ENCODE measurements at regions not wholly inside any gene's neighbourhood (a gene's known extent, or its start where the extent isn't known, plus 50 kb on each side); places are given as distances from the start of the nearest gene placed in this dataset.

DNA sequence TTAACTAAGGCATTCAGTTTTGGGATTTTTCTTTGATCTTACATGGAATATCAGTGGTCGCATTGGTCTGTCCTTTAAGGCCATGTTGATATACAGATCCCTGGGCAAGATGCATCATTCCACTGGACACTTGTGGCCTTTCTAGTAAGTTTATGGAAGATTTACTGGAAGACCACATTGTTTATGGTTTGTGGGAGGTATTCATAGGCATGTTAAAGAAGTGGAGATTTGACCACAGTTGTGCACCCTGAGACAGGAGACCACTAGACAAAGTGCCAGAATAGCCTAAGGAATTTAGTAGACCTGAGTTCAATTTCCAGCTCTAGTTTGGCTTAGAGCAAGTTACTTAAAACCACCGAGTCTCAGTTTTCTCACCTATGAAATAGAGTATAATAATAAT is 383.1 kb upstream of the PAPPA start:
- H3K4me3 ChIP-seq (ENCODE audit: low read length): no peak overlapping the region
- H2AFZ ChIP-seq (ENCODE audit: low read depth, low read length): no peak overlapping the region
- no peaks in the 10 kb centered on the region for H3K79me2 ChIP-seq (ENCODE audit: low read length)
- no peaks in the 10 kb centered on the region for H3K9me3 ChIP-seq (ENCODE audit: insufficient read depth, low read length)
- no peak overlapping the region for H3K27ac ChIP-seq (ENCODE audit: low read length)
- H3K9ac ChIP-seq (ENCODE audit: low read length): no peak overlapping the region
- H3K36me3 ChIP-seq (replicated peaks; ENCODE audit: low read depth, low read length): no peaks in the 10 kb centered on the region
- no peaks in the 10 kb centered on the region for H4K20me1 ChIP-seq (ENCODE audit: insufficient read depth, low read length)
- no peak overlapping the region for H3K4me2 ChIP-seq (ENCODE audit: low read length)
- no peaks in the 10 kb centered on the region for H3K4me1 ChIP-seq (ENCODE audit: low read length)
- peaks cover 5% of the 10 kb centered on the region; the same call in 1 of the 2 replicates for H3K27me3 ChIP-seq (ENCODE audit: low read depth, low read length)
- TF ChIP-seq EZH2phosphoT487 (IDR thresholded peaks at IDR 0.05; ENCODE audit: low read depth): no peak

DNA sequence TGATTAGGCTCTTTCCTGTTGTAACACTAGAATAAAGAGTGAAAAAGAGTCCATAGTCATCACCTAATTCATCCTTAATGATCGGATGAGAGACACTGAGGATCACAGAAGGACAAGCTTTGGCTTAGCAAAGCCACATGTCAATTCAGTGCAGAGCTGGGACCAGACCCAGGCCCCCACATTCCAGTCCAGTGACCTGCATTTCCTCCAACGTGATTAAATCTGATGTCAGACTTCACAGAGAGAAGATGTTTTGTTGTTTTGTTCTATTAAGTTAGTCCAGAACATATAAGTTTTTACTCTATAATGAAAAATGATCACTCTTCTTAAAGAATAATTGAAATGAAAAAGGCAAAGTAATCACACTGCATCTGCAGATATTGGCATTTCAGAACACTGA is 377.9 kb upstream of the PAPPA start:
- H3K27ac ChIP-seq (ENCODE audit: low read length): no peak overlapping the region
- H3K4me1 ChIP-seq (ENCODE audit: low read length): peaks cover 11% of the 10 kb centered on the region
- H2AFZ ChIP-seq (ENCODE audit: low read depth, low read length): no peak overlapping the region
- TF ChIP-seq, protein P1, sequence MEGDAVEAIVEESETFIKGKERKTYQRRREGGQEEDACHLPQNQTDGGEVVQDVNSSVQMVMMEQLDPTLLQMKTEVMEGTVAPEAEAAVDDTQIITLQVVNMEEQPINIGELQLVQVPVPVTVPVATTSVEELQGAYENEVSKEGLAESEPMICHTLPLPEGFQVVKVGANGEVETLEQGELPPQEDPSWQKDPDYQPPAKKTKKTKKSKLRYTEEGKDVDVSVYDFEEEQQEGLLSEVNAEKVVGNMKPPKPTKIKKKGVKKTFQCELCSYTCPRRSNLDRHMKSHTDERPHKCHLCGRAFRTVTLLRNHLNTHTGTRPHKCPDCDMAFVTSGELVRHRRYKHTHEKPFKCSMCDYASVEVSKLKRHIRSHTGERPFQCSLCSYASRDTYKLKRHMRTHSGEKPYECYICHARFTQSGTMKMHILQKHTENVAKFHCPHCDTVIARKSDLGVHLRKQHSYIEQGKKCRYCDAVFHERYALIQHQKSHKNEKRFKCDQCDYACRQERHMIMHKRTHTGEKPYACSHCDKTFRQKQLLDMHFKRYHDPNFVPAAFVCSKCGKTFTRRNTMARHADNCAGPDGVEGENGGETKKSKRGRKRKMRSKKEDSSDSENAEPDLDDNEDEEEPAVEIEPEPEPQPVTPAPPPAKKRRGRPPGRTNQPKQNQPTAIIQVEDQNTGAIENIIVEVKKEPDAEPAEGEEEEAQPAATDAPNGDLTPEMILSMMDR (IDR thresholded peaks at IDR 0.05; ENCODE audit: low read depth, low read length): no peak
- no peak for TF ChIP-seq EZH2phosphoT487 (IDR thresholded peaks at IDR 0.05; ENCODE audit: low read depth)
- no peak overlapping the region for H3K4me2 ChIP-seq (ENCODE audit: low read length)
- H3K9me3 ChIP-seq (ENCODE audit: insufficient read depth, low read length): no peaks in the 10 kb centered on the region
- H3K4me3 ChIP-seq (ENCODE audit: low read length): no peak overlapping the region
- no peaks in the 10 kb centered on the region for H3K36me3 ChIP-seq (replicated peaks; ENCODE audit: low read depth, low read length)
- peaks cover 5% of the 10 kb centered on the region; the same call in 1 of the 2 replicates for H3K27me3 ChIP-seq (ENCODE audit: low read depth, low read length)
- H4K20me1 ChIP-seq (ENCODE audit: insufficient read depth, low read length): no peaks in the 10 kb centered on the region
- no peak overlapping the region for H3K9ac ChIP-seq (ENCODE audit: low read length)
- H3K79me2 ChIP-seq (ENCODE audit: low read length): no peaks in the 10 kb centered on the region

DNA sequence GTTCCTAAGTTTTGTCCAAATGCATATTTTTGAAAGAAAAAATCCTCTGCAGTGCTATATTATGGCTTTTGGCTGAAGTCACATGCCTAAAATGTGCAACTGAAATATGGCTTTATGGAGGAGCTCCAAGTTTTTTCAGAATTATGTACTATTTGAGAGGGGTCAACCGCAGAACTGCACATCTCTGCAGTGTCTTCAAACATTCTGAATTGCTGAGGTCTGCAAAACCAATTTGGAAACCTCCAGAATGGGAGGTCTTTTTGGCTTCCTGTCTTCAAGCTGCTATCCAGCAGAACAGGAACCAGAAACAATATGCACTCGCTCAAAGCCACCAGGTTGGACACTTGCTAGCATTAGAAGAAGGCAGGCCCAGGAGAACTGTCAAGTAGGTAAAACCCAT is 376.0 kb upstream of the PAPPA start:
- H3K79me2 ChIP-seq (ENCODE audit: low read length): no peaks in the 10 kb centered on the region
- H3K27me3 ChIP-seq (ENCODE audit: low read depth, low read length): peaks cover 5% of the 10 kb centered on the region; the same call in 1 of the 2 replicates
- H3K27ac ChIP-seq (ENCODE audit: low read length): no peak overlapping the region
- no peaks in the 10 kb centered on the region for H3K9me3 ChIP-seq (ENCODE audit: insufficient read depth, low read length)
- no peak overlapping the region for H3K4me3 ChIP-seq (ENCODE audit: low read length)
- H4K20me1 ChIP-seq (ENCODE audit: insufficient read depth, low read length): no peaks in the 10 kb centered on the region
- no peak overlapping the region for H2AFZ ChIP-seq (ENCODE audit: low read depth, low read length)
- no peak overlapping the region for H3K9ac ChIP-seq (ENCODE audit: low read length)
- H3K4me1 ChIP-seq (ENCODE audit: low read length): peaks cover 11% of the 10 kb centered on the region
- no peak overlapping the region for H3K4me2 ChIP-seq (ENCODE audit: low read length)
- H3K36me3 ChIP-seq (replicated peaks; ENCODE audit: low read depth, low read length): no peaks in the 10 kb centered on the region
- TF ChIP-seq, protein P1 (IDR thresholded peaks at IDR 0.05; ENCODE audit: low read depth, low read length): no peak
- no peak for TF ChIP-seq EZH2phosphoT487 (IDR thresholded peaks at IDR 0.05; ENCODE audit: low read depth)

DNA sequence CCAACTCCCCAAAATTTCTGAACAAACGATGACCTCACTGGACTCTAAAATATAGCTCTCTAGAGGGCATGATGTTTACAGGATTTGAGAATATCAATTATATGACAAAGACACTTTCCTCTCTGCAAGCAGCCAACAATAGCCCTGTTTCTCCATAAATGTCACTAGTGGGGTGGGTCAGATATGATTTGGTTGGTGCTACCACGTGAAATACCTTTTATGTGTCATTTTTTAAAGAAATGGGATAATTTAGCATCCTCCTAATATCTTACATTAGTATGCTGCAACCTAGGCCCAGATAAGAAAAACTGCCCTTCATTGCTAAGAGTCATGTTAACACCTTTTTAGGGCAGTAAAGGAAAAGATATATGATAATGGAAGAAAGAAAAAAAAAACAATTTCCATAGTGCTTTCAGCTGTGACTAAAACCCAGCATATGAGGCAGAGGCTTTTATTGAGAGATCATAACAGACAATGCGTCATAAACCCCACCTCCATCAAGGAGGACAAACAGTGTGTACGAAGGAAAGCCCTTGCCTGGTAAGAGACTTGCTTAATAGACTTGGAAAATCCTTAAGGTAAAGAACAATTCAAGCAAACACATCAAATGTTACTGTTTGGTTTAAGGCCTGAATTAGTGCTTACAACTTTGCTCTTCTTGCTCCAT is 372.4 kb upstream of the PAPPA start:
- Histone ChIP-seq H3K36me3 (replicated peaks; ENCODE audit: low read depth, low read length) (no peaks in the 10 kb centered on the region), H3K4me2 (ENCODE audit: low read length) (no peak overlapping the region), H3K27me3 (ENCODE audit: low read depth, low read length) (no peaks in the 10 kb centered on the region), H3K79me2 (ENCODE audit: low read length) (no peaks in the 10 kb centered on the region), H3K9ac (ENCODE audit: low read length) (no peak overlapping the region), H2AFZ (ENCODE audit: low read depth, low read length) (no peak overlapping the region), H3K9me3 (ENCODE audit: insufficient read depth, low read length) (no peaks in the 10 kb centered on the region), H4K20me1 (ENCODE audit: insufficient read depth, low read length) (no peaks in the 10 kb centered on the region), H3K4me3 (ENCODE audit: low read length) (no peak overlapping the region), H3K4me1 (ENCODE audit: low read length) (peaks cover 11% of the 10 kb centered on the region), H3K27ac (ENCODE audit: low read length) (no peak overlapping the region)
- no peak for TF ChIP-seq EZH2phosphoT487 (IDR thresholded peaks at IDR 0.05; ENCODE audit: low read depth)
- TF ChIP-seq, protein P1 (IDR thresholded peaks at IDR 0.05; ENCODE audit: low read depth, low read length): no peak

All from OCI-LY3 (cell line).